ENCODE measurements at regions not wholly inside any gene's neighbourhood (a gene's known extent, or its start where the extent isn't known, plus 50 kb on each side); places are given as distances from the start of the nearest gene placed in this dataset.

DNA sequence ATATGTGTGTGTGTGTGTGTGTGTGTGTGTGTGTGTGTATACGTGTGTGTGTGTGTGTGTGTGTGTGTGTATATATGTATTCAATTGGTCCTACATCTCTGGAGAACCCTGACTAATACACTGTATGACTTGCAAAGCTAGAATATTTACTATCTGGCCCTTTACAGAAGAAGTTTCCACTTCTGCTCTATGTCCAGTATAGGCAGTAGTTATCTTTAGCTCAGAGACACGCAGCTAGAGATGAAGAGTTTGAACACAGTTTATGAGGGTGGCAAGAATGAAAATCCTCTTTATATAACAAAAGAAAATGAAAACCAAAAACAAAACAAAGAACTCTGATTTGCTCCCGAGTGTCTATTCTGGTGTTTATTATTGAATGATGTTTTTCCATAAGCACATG lies 201.2 kb downstream of the ASB1 start:
- TF ChIP-seq CTCF (IDR thresholded peaks at IDR 0.05; ENCODE audit: insufficient read depth, low read length) (no peak), GABPA (IDR thresholded peaks at IDR 0.05; ENCODE audit: low read depth) (no peak), SPI1 (IDR thresholded peaks at IDR 0.05; ENCODE audit: borderline replicate concordance, low read depth) (no peak), POLR2AphosphoS5 (IDR thresholded peaks at IDR 0.05; ENCODE audit: low read depth) (no peak), REST (IDR thresholded peaks at IDR 0.05; ENCODE audit: insufficient replicate concordance, low read depth) (no peak)
- Histone ChIP-seq H3K27ac (replicated peaks) (no peak overlapping the region), H3K4me3 (replicated peaks; ENCODE audit: insufficient read depth, low read length) (no peak overlapping the region), H3K27me3 (ENCODE audit: insufficient read depth, poor library complexity, severe bottlenecking) (no peaks in the 10 kb centered on the region)
- DNase-seq (ENCODE audit: low read depth in 1 of 2, low spot score in 1 of 2): no peak

DNA sequence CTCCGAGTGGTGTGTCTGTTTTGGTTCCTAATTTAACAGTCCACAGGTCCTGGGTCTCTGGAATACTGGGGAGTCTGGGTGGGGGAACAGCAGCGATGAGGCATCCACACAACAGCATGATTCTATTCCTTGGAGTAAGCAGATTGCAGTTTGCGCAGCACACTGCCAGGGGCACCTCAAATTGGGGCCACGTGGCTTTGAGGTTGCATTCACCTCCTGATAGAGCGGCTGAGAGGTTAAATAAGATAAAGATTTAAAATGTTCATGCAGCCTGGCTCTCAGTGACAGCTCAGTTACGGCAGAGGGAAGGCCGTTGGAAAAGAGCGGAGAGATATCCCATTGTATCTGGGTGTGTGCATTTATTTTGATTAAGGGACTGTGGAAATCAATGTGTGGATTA lies 202.3 kb downstream of the ASB1 start:
- Histone ChIP-seq H3K27me3 (ENCODE audit: insufficient read depth, poor library complexity, severe bottlenecking) (no peaks in the 10 kb centered on the region), H3K27ac (replicated peaks) (no peak overlapping the region), H3K4me3 (replicated peaks; ENCODE audit: insufficient read depth, low read length) (no peak overlapping the region)
- TF ChIP-seq CTCF (IDR thresholded peaks at IDR 0.05; ENCODE audit: insufficient read depth, low read length) (no peak), POLR2AphosphoS5 (IDR thresholded peaks at IDR 0.05; ENCODE audit: low read depth) (no peak), SPI1 (IDR thresholded peaks at IDR 0.05; ENCODE audit: borderline replicate concordance, low read depth) (no peak), GABPA (IDR thresholded peaks at IDR 0.05; ENCODE audit: low read depth) (no peak), REST (IDR thresholded peaks at IDR 0.05; ENCODE audit: insufficient replicate concordance, low read depth) (no peak)
- no peak for DNase-seq (ENCODE audit: low read depth in 1 of 2, low spot score in 1 of 2)

- no peak overlapping the region for H3K4me3 ChIP-seq (replicated peaks; ENCODE audit: insufficient read depth, low read length)
- no peak for DNase-seq (ENCODE audit: low read depth in 1 of 2, low spot score in 1 of 2)
- no peak overlapping the region for H3K27ac ChIP-seq (replicated peaks)
- TF ChIP-seq POLR2AphosphoS5 (IDR thresholded peaks at IDR 0.05; ENCODE audit: low read depth) (no peak), GABPA (IDR thresholded peaks at IDR 0.05; ENCODE audit: low read depth) (no peak), SPI1 (IDR thresholded peaks at IDR 0.05; ENCODE audit: borderline replicate concordance, low read depth) (no peak), REST (IDR thresholded peaks at IDR 0.05; ENCODE audit: insufficient replicate concordance, low read depth) (no peak), CTCF (IDR thresholded peaks at IDR 0.05; ENCODE audit: insufficient read depth, low read length) (no peak)
- no peaks in the 10 kb centered on the region for H3K27me3 ChIP-seq (ENCODE audit: insufficient read depth, poor library complexity, severe bottlenecking)
Observed at GRCh38 chr2:238631491-238632180, 204.9 kb downstream of the ASB1 start.

Data from HL-60 (cell line).